Left lung (tissue), 4 donors: ENCODE measurements at regions not wholly inside any gene's neighbourhood (a gene's known extent, or its start where the extent isn't known, plus 50 kb on each side); places are given as distances from the start of the nearest gene placed in this dataset.

Source experiments
- ATAC-seq: fragments of 200-7000 bp; cut with Tn5 transposase; one replicate; pipeline ENCODE4 v1.9.1; 2020; ENCODE audit warnings: moderate library complexity
- DNase-seq, 4 donors: peaks; one replicate each; pipeline ENCODE4 v3.0.0-alpha.2; 2013 to 2020
- H3K27ac ChIP-seq, 2 donors: fragments of 200-600 bp; sonication (generic) in 1 of 2; one replicate each; pipeline versions ENCODE4 v1.5.0 to v1.8.0; 2020 to 2021
- H3K27me3 ChIP-seq, 2 donors: fragments of 200-600 bp; sonication (generic) in 1 of 2; one replicate each; pipeline versions ENCODE4 v1.5.0 to v1.8.0; 2020 to 2021
- H3K36me3 ChIP-seq, 2 donors: fragments of 200-600 bp; sonication (generic) in 1 of 2; one replicate each; pipeline versions ENCODE4 v1.5.0 to v1.8.0; 2020 to 2021
- H3K4me1 ChIP-seq, 2 donors: fragments of 200-600 bp; one replicate each; pipeline ENCODE4 v1.8.0; 2021
- H3K4me3 ChIP-seq, 2 donors: fragments of 200-600 bp; sonication (generic) in 1 of 2; one replicate each; pipeline versions ENCODE4 v1.5.0 to v1.8.0; 2020 to 2021; ENCODE audit warnings: mild to moderate bottlenecking in 1 of 2
- H3K9me3 ChIP-seq, 2 donors: fragments of 200-600 bp; sonication (generic) in 1 of 2; one replicate each; pipeline versions ENCODE4 v1.5.0 to v1.8.0; 2020 to 2021
- CTCF ChIP-seq, 2 donors: fragments of 200-600 bp; sonication (generic) in 1 of 2; IDR thresholded peaks; one replicate each; pipeline versions ENCODE4 v1.5.0 to v1.8.0; 2021; ENCODE audit warnings: antibody characterized with exemption in 2 of 2
- intact Hi-C, 2 donors: fragments of 100-400 bp; cut with DNase I; formaldehyde crosslinking; loops; one replicate each; pipeline versions ENCODE4 v1.11.2 to v1.14.2; 2022
- donor health status: DM: no; HTN: yes; CAD: no.
- donor health status: DM: no; HTN: no; CAD: no.

GRCh38 chr10:89853781-89854191 is 152.4 kb downstream of the KIF20B start:
- Histone ChIP-seq H3K27me3 (no peaks in the 10 kb centered on the region), H3K27ac (no peak overlapping the region), H3K9me3 (no peaks in the 10 kb centered on the region), H3K4me1 (no peaks in the 10 kb centered on the region), H3K4me3 (no peak overlapping the region), H3K36me3 (no peaks in the 10 kb centered on the region)
- peak in 1 of 2 donors; percentile 8 for TF ChIP-seq CTCF (IDR thresholded peaks at IDR 0.05)
- ATAC-seq (no peak), DNase-seq (peak in 1 of 4 donors; percentile 73)
- intact Hi-C loops: no loop called here

GRCh38 chr10:89857431-89858042 is 156.1 kb downstream of the KIF20B start:
- peaks cover 0 to 4% of the 10 kb centered on the region in 2 donors for H3K4me1 ChIP-seq
- no peak overlapping the region for H3K27ac ChIP-seq
- H3K36me3 ChIP-seq: no peaks in the 10 kb centered on the region
- intact Hi-C loops: no loop called here
- no peak for DNase-seq
- no peaks in the 10 kb centered on the region for H3K27me3 ChIP-seq
- H3K4me3 ChIP-seq: no peak overlapping the region
- TF ChIP-seq CTCF (IDR thresholded peaks at IDR 0.05): no peak
- ATAC-seq: no peak
- H3K9me3 ChIP-seq: no peaks in the 10 kb centered on the region

- H3K36me3 ChIP-seq: no peaks in the 10 kb centered on the region
- H3K4me3 ChIP-seq: peak overlapping the region in 1 of 2 donors; percentile 1
- H3K27me3 ChIP-seq: no peaks in the 10 kb centered on the region
- peak overlapping the region; percentile 16 to 53 for H3K27ac ChIP-seq
- DNase-seq (no peak), ATAC-seq (no peak)
- no peak for TF ChIP-seq CTCF (IDR thresholded peaks at IDR 0.05)
- intact Hi-C loops: no loop called here
- no peaks in the 10 kb centered on the region for H3K9me3 ChIP-seq
- peaks cover 0 to 4% of the 10 kb centered on the region in 2 donors for H3K4me1 ChIP-seq
Measured at GRCh38 chr10:89861199-89861573, 159.8 kb downstream of the KIF20B start.

GRCh38 chr10:89861584-89862301 is 160.4 kb downstream of the KIF20B start:
- Histone ChIP-seq H3K36me3 (no peaks in the 10 kb centered on the region), H3K27me3 (no peaks in the 10 kb centered on the region), H3K27ac (peak overlapping the region; percentile 13 to 16), H3K9me3 (no peaks in the 10 kb centered on the region), H3K4me3 (no peak overlapping the region), H3K4me1 (peaks cover 0 to 4% of the 10 kb centered on the region in 2 donors)
- intact Hi-C loops: no loop called here
- TF ChIP-seq CTCF (IDR thresholded peaks at IDR 0.05): no peak
- ATAC-seq (peak; percentile 89), DNase-seq (no peak)

GRCh38 chr10:89867964-89868363 is 166.6 kb downstream of the KIF20B start:
- H3K36me3 ChIP-seq: no peaks in the 10 kb centered on the region
- ATAC-seq (no peak), DNase-seq (no peak)
- intact Hi-C loops: no loop called here
- TF ChIP-seq CTCF (IDR thresholded peaks at IDR 0.05): no peak
- no peak overlapping the region for H3K4me3 ChIP-seq
- no peaks in the 10 kb centered on the region for H3K9me3 ChIP-seq
- H3K27ac ChIP-seq: no peak overlapping the region
- no peaks in the 10 kb centered on the region for H3K4me1 ChIP-seq
- no peaks in the 10 kb centered on the region for H3K27me3 ChIP-seq
